ENCODE measurements at regions not wholly inside any gene's neighbourhood (a gene's known extent, or its start where the extent isn't known, plus 50 kb on each side); places are given as distances from the start of the nearest gene placed in this dataset.
"Not testable (repeated sequence)": the region's sequence is repeated elsewhere in the genome, so short reads cannot be mapped to it uniquely, and the experiment has no call there.

GRCh38 chr11:92168936-92169335, 55.7 kb upstream of the FAT3 start:
- DNase-seq (ENCODE audit: low read depth, low spot score) = no peak

- no peak for DNase-seq (ENCODE audit: low read depth, low spot score)
These were observed 57.0 kb upstream of the FAT3 start for GRCh38 chr11:92167571-92167970.

- no peak for DNase-seq (ENCODE audit: low read depth, low spot score)
These were observed 58.3 kb upstream of the FAT3 start for GRCh38 chr11:92166335-92166734.

GRCh38 chr11:92163879-92164278, 60.7 kb upstream of the FAT3 start:
- no peak for DNase-seq (ENCODE audit: low read depth, low spot score)

- DNase-seq (ENCODE audit: low read depth, low spot score) = no peak
These were observed 61.8 kb upstream of the FAT3 start for GRCh38 chr11:92162776-92163175.

GRCh38 chr11:92159931-92160330, 64.7 kb upstream of the FAT3 start:
- DNase-seq (ENCODE audit: low read depth, low spot score) = no peak

GRCh38 chr11:92157390-92157789, 67.2 kb upstream of the FAT3 start:
- DNase-seq (ENCODE audit: low read depth, low spot score) = not testable (repeated sequence)

- no peak for DNase-seq (ENCODE audit: low read depth, low spot score)
These were observed 70.0 kb upstream of the FAT3 start for GRCh38 chr11:92154611-92155010.

- no peak for DNase-seq (ENCODE audit: low read depth, low spot score)
These were observed 70.5 kb upstream of the FAT3 start for GRCh38 chr11:92154110-92154509.

GRCh38 chr11:92153542-92153941, 71.1 kb upstream of the FAT3 start:
- no peak for DNase-seq (ENCODE audit: low read depth, low spot score)

- DNase-seq (ENCODE audit: low read depth, low spot score) = no peak
These were observed 72.4 kb upstream of the FAT3 start for GRCh38 chr11:92152245-92152644.

- no peak for DNase-seq (ENCODE audit: low read depth, low spot score)
These were observed 74.6 kb upstream of the FAT3 start for GRCh38 chr11:92149996-92150395.

GRCh38 chr11:92141725-92142124, 82.9 kb upstream of the FAT3 start:
- no peak for DNase-seq (ENCODE audit: low read depth, low spot score)

GRCh38 chr11:92141159-92141558, 83.5 kb upstream of the FAT3 start:
- no peak for DNase-seq (ENCODE audit: low read depth, low spot score)

GRCh38 chr11:92140021-92140420, 84.6 kb upstream of the FAT3 start:
- DNase-seq (ENCODE audit: low read depth, low spot score) = no peak

- DNase-seq (ENCODE audit: low read depth, low spot score) = no peak
These were observed 86.3 kb upstream of the FAT3 start for GRCh38 chr11:92138296-92138695.

- no peak for DNase-seq (ENCODE audit: low read depth, low spot score)
These were observed 86.9 kb upstream of the FAT3 start for GRCh38 chr11:92137747-92138146.

GRCh38 chr11:92136797-92137196, 87.8 kb upstream of the FAT3 start:
- no peak for DNase-seq (ENCODE audit: low read depth, low spot score)

GRCh38 chr11:92131289-92131865, 93.2 kb upstream of the FAT3 start:
- no peak for DNase-seq (ENCODE audit: low read depth, low spot score)

GRCh38 chr11:92130421-92130831, 94.2 kb upstream of the FAT3 start:
- DNase-seq (ENCODE audit: low read depth, low spot score) = no peak

- no peak for DNase-seq (ENCODE audit: low read depth, low spot score)
These were observed 94.8 kb upstream of the FAT3 start for GRCh38 chr11:92129811-92130210.

- DNase-seq (ENCODE audit: low read depth, low spot score) = no peak
These were observed 96.6 kb upstream of the FAT3 start for GRCh38 chr11:92128026-92128425.

GRCh38 chr11:92125321-92125720, 99.3 kb upstream of the FAT3 start:
- no peak for DNase-seq (ENCODE audit: low read depth, low spot score)

GRCh38 chr11:92123540-92123939, 101.1 kb upstream of the FAT3 start:
- no peak for DNase-seq (ENCODE audit: low read depth, low spot score)

Data from brain pericyte (primary cell).